HPDE6-E6E7 (cell line): ENCODE measurements at regions not wholly inside any gene's neighbourhood (a gene's known extent, or its start where the extent isn't known, plus 50 kb on each side); places are given as distances from the start of the nearest gene placed in this dataset.
"Not testable (repeated sequence)": the region's sequence is repeated elsewhere in the genome, so short reads cannot be mapped to it uniquely, and the experiment has no call there.

ENCODE experiments used
- DNase-seq: peaks from one replicate; pipeline ENCODE4 v3.0.0; 2011; ENCODE audit warnings: missing footprints; ENCODE audit errors: extremely low spot score

- DNase-seq = no peak
These were observed 64.1 kb downstream of the ZDHHC19 start for GRCh38 chr3:196147116-196147515.

DNA sequence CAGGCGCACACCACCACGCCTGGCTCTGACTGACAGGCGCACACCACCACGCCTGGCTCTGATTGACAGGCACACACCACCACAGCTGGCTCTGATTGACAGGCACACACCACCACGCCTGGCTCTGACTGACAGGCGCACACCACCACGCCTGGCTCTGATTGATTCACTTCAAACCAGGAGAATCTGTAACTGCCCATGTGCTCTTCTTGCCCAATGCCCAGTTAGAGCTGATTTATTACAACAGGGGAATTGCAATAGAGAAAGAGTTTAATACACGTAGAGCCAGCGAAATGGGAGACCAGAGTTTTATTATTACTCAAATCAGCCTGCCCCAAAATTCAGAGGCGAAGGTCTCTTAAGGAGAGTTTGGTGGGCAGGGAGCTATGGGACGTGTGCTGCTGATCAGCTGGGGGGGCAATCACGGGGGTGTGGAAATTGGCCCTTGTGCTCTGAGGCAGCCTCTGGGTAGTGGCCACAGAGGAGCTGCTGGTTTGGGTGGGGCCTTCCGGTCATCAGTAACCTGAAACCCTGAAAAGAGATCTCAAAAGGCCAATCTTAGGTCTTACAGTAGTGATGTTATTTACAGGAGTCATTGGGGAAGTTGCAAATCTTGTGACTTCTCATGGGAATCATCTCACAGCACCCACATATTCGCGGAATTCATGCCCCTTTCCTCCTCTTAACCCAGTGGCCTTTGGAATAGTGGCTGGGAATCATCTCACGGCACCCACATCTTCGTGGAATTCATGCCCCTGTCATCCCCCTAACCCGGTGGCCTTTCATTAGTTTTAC lies 63.8 kb upstream of the TFRC start:
- DNase-seq = no peak

GRCh38 chr3:196144383-196145105 lies 62.7 kb upstream of the TFRC start:
- DNase-seq = no peak

DNA sequence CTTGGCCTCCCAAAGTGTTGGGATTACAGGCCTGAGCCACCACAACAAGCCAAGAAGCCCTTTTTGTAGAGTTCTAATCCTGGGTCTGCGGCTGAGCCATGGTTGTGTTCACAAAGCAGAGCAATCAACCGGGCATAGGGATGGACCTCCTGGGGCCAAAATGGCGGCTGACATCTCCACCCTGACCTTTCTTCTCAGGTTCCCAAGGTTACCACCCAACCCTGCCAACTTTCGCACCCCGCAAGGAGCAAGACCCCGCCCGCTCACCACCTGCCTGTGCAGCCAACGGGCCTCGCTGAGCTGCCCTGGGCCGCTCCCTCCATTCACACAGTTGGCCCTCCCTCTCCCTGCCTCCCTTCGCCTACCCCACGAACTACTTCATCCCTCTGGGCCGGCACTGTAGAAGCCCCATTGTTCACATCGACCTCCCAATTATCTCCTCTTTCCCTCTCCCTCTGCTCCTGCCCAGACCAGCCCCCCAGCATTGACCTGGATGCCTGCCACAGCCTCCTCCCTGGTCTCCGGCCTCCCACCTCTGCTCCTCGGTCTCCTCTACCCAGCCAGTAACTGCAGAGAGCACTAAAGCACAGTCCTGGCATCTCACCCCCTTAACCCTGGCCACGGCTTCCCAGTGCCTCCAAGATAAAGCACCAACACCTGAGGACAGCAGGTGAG lies 62.0 kb upstream of the TFRC start:
- DNase-seq = no peak

DNA sequence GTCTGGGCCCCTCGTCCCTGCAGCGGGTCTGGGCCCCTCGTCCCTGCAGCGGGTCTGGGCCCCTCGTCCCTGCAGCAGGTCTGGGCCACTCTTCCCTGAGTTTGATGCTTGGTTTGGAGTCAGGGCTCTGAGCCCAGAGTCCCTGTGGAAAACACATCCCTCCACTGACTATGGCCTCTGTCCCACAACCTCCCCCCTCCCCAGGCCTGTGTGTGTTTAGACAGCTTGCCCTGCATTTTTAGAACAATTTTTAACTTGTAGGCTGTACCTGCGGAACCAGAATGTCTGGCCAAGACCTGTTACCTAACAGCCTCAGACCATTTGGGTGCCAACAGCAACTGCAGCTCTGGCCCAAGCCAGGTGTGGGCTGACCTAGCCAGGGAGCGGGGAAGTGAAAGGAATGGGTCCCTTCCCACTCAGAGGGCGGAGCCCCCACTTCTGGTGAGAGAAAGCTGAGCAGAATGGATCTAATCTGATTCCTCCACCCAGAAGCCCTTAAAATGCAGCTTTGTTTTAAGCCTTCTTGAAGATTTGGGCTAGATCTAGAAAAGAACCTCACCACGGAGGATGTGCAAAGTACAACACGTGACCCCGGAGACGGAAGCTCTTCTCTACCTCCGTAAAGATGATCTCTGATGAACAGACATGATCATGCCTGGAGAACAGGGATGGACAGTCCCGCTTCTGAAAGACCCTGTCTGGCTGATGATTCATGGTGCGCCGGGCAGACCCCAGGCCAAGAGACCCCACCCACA lies 60.5 kb upstream of the TFRC start:
- DNase-seq = peak; percentile 44

- no peak for DNase-seq
These were observed 59.9 kb upstream of the TFRC start for GRCh38 chr3:196141866-196142201.

- DNase-seq = no peak
These were observed 59.4 kb upstream of the TFRC start for GRCh38 chr3:196141052-196141865.

- no peak for DNase-seq
These were observed 58.3 kb upstream of the TFRC start for GRCh38 chr3:196140224-196140623.

GRCh38 chr3:196139281-196139680 lies 57.4 kb upstream of the TFRC start:
- no peak for DNase-seq

GRCh38 chr3:196138482-196139254 lies 56.8 kb upstream of the TFRC start:
- DNase-seq = no peak

GRCh38 chr3:196136640-196136989 lies 54.7 kb upstream of the TFRC start:
- DNase-seq = not testable (repeated sequence)

DNA sequence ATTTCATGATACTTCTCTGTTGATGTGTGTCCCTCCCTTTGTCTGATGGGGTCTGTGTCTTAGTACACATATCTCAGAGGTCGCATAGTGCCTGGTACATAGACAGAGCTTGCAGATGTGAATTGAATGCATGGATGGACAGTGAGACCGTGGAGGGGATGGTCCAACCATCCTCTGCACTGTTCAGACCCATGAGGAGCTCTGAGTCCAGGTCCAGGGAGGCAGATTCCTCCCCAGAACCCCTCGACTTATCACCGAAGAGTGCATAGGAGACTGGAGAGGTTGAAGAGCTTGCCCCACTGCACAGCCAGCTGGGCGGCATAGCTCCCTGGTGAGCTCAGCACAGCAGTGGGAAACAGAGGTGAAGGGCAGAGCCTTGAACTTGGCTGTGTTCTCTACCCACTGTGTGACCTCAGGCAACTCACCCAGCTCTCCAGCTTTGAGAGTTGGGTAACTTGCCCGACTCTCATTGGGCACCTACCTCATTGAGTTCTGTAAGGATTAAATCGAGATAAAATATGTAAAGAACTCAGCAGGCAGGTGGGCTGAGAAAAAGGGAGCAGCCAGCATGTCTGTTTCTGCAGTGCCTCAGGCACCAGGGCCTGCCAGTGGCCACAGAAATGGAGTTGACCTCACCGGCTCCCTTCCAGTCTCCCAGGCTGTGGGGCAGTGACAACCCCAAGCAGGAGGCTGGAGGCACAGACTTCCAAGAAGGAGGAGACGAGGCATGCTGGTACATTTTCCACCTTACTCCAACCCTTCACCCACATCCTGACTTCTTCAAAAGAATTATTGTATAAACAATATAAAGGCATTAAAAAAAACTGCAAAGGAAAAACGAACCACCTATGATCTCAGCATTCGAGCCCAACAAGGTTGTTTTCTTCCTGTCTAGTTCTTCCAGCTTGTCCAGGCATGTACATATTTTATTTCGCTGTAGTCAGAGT lies 54.1 kb upstream of the TFRC start:
- peak; percentile 80 for DNase-seq

GRCh38 chr3:196134691-196135090 lies 52.8 kb upstream of the TFRC start:
- no peak for DNase-seq

DNA sequence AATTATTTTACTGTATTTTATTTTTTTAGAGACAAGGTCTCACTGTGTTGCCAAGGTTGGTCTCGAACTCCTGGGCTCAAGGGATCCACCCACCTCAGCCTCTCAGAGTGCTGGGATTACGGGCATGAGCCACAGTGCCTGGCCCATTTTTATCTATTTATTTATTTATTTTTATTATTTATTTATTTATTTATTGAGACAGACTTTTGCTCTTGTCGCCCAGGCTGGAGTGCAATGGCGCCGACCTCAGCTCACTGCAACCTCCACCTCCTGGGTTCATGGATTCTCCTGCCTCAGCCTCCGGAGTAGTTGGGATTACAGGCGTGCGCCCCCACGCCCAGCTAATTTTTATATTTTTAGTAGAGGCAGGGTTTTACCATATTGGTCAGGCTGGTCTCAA lies 52.0 kb upstream of the TFRC start:
- DNase-seq = not testable (repeated sequence)

GRCh38 chr3:196131921-196132320 lies 50.0 kb upstream of the TFRC start:
- no peak for DNase-seq
